DOHH2 (cell line): ENCODE measurements at regions not wholly inside any gene's neighbourhood (a gene's known extent, or its start where the extent isn't known, plus 50 kb on each side); places are given as distances from the start of the nearest gene placed in this dataset.

Experiments used
- EZH2phosphoT487 ChIP-seq: fragments of 200-600 bp; sonication (generic); IDR thresholded peaks from 2 replicates; pipeline ENCODE4 v1.6.1; 2017; ENCODE audit warnings: borderline replicate concordance, mild to moderate bottlenecking, antibody characterized with exemption, low read length, moderate library complexity, mixed read lengths
- TF ChIP-seq, protein P1 (sequence below): fragments of 200-600 bp; sonication (generic); IDR thresholded peaks from one replicate; pipeline ENCODE4 v1.5.1; 2014; ENCODE audit warnings: antibody characterized with exemption, mild to moderate bottlenecking, low read depth, low read length; ENCODE audit not compliant: poor library complexity, severe bottlenecking

DNA sequence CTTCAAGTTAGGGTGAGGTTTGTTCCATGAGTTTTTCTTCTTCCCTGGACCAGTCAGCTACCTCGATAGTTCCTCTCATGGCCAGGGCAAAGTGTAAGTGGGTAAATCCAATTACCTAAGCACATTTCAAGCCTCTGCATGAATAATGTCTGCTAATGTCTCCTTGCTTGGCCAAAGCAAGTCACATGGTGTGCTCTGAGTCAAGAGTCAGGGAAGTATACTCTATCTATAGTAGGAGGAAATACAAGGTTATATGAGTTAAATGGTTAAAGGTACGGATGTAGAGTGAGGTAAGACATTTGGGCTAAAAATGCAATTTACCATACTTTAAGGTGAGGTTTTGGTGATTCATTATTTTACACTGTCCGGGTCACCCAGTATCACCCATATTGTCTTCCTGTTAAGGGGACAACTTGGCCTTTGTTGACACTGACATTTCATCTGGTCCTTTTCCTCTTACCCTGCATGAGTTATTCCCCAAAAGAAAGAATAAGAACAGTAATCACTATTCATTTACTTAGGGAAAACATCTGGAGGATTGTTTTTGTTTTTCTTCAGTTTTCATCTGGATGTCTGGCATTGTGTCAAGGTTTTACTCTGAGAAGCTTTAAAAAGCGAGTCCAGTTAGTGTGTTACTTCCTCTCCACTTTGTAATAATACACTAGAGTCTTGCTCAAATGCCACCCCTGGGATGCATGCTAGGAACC, 405.5 kb downstream of the RND3 start:
- TF ChIP-seq, protein P1, sequence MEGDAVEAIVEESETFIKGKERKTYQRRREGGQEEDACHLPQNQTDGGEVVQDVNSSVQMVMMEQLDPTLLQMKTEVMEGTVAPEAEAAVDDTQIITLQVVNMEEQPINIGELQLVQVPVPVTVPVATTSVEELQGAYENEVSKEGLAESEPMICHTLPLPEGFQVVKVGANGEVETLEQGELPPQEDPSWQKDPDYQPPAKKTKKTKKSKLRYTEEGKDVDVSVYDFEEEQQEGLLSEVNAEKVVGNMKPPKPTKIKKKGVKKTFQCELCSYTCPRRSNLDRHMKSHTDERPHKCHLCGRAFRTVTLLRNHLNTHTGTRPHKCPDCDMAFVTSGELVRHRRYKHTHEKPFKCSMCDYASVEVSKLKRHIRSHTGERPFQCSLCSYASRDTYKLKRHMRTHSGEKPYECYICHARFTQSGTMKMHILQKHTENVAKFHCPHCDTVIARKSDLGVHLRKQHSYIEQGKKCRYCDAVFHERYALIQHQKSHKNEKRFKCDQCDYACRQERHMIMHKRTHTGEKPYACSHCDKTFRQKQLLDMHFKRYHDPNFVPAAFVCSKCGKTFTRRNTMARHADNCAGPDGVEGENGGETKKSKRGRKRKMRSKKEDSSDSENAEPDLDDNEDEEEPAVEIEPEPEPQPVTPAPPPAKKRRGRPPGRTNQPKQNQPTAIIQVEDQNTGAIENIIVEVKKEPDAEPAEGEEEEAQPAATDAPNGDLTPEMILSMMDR: no peak
- TF ChIP-seq EZH2phosphoT487: no peak
